ENCODE measurements at regions not wholly inside any gene's neighbourhood (a gene's known extent, or its start where the extent isn't known, plus 50 kb on each side); places are given as distances from the start of the nearest gene placed in this dataset.

DNA sequence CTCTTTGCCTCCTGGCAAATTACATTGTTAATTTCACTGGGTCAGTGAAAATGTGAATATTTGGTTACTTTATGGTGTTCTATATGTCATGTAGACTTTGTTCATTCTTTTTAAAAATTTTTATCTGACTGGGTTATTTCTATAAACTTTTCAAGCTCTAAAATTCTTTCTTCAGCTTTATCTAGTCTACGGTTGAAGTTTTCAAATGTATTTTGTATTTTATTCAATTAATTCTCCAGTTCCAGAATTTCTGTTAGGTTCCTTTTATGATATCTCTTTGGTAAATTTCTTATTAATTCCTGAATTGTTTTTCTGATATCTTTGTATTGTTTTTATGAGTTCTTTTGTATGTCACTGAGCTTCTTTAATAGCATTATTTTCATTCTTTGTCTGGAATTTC, 228.1 kb downstream of the LPIN1 start:
- no peak overlapping the region for H3K27ac ChIP-seq
- H3K36me3 ChIP-seq = no peaks in the 10 kb centered on the region
- no peaks in the 10 kb centered on the region for H3K4me1 ChIP-seq
- DNase-seq = no peak
- TF ChIP-seq, protein P1, sequence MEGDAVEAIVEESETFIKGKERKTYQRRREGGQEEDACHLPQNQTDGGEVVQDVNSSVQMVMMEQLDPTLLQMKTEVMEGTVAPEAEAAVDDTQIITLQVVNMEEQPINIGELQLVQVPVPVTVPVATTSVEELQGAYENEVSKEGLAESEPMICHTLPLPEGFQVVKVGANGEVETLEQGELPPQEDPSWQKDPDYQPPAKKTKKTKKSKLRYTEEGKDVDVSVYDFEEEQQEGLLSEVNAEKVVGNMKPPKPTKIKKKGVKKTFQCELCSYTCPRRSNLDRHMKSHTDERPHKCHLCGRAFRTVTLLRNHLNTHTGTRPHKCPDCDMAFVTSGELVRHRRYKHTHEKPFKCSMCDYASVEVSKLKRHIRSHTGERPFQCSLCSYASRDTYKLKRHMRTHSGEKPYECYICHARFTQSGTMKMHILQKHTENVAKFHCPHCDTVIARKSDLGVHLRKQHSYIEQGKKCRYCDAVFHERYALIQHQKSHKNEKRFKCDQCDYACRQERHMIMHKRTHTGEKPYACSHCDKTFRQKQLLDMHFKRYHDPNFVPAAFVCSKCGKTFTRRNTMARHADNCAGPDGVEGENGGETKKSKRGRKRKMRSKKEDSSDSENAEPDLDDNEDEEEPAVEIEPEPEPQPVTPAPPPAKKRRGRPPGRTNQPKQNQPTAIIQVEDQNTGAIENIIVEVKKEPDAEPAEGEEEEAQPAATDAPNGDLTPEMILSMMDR (IDR thresholded peaks at IDR 0.05) = no peak
- TF ChIP-seq POLR2A (IDR thresholded peaks at IDR 0.05) = no peak
- 54 to 100% (median 96%) methylated on average over 1 of the region's 1 CpG for WGBS, 4 donors
- intact Hi-C loops (cut with DNase I) = no loop called here
- no peak overlapping the region for H3K4me3 ChIP-seq
- no peak for ATAC-seq
- H3K9me3 ChIP-seq = peaks cover 0 to 60% (median 25%) of the 10 kb centered on the region in 12 donors
- H3K27me3 ChIP-seq = no peaks in the 10 kb centered on the region

DNA sequence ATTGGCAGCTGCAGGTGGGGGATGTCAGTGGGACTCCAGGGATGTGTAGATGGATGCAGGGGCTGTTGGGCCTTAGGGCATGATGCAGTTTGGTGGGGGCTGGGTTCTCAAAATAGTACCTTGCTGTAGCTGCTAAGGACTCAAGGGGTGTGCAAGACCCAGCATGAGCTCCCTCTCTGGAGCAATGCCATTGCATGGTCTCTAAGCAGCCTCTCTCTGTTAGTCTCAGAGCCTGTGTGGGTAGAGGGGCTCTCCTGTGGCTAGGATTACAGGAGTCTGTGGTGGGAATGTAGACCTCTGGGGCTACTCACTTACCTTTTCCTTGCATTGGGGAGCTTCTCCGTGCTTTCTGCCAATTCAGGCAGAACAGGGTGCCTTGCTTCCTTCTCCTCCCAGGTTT, 228.9 kb downstream of the LPIN1 start:
- 81 to 91% (median 86%) methylated on average over 1 of the region's 1 CpG for WGBS, 4 donors
- H3K36me3 ChIP-seq = no peaks in the 10 kb centered on the region
- ATAC-seq (no peak), DNase-seq (no peak)
- no peaks in the 10 kb centered on the region for H3K4me1 ChIP-seq
- H3K27me3 ChIP-seq = no peaks in the 10 kb centered on the region
- TF ChIP-seq POLR2A (IDR thresholded peaks at IDR 0.05) = no peak
- TF ChIP-seq, protein P1 (IDR thresholded peaks at IDR 0.05) = no peak
- intact Hi-C loops (cut with DNase I) = no loop called here
- H3K27ac ChIP-seq = no peak overlapping the region
- H3K4me3 ChIP-seq = no peak overlapping the region
- peaks cover 0 to 52% (median 25%) of the 10 kb centered on the region in 12 donors for H3K9me3 ChIP-seq

DNA sequence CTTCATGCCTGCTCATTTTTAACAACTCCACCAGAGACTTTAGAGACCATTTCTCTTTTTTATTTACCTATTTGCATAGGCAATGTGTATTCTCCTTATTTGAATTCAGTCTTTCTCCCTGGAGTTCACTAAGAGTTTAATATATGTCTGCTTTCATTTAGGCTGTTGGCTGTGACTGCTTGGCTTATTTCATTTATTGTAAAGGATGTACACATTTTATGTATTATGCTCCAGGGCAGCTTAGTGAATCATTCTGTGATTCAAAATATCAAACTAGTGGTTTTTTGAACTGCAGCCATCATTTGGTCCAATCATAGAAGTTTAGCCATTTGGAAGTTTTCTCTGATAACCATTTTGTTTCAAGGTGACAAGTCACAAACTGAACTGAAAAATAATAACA, 229.6 kb downstream of the LPIN1 start:
- Histone ChIP-seq H3K4me1 (no peaks in the 10 kb centered on the region), H3K27ac (no peak overlapping the region), H3K9me3 (peaks cover 0 to 45% (median 21%) of the 10 kb centered on the region in 12 donors), H3K4me3 (no peak overlapping the region), H3K27me3 (no peaks in the 10 kb centered on the region), H3K36me3 (no peaks in the 10 kb centered on the region)
- no peak for DNase-seq
- intact Hi-C loops (cut with DNase I) = no loop called here
- no peak for ATAC-seq
- TF ChIP-seq, protein P1 (IDR thresholded peaks at IDR 0.05) = no peak
- TF ChIP-seq POLR2A (IDR thresholded peaks at IDR 0.05) = no peak

DNA sequence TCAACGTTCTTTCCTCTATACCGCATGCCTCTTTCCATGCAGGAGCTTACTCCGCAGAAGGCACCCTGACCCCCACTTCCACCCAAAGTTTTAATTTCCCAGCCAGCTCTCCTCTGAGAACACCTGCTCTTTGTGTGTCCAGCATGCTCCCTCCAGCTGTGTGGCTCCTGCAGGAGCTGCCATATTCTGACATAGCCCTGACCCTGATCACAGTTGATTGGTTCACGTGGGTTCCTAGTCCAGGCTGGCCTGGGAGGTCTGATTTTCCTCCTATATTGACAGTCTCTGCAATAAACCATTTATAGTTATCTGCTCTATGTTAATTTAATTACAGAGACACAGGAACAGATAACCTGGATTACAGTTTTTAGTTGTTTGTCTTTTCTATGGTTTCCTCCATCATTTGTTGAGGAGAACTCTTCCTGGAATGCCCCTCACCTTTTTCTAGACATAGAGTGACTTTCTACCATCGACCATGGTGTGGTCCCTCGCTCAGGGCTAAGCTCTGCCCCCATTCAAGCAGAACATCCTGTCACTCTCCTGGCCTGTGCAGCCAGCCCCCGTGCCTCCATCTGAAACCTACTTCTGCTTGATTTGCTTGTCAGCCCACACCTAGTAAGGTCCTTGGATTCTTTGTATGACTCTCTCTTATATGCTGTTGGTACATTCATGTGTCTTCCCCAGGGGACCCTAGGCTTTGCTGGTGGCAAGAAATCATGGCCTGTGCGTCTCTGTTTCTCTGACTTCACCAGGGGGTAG, 231.5 kb downstream of the LPIN1 start:
- no peaks in the 10 kb centered on the region for H3K27me3 ChIP-seq
- 92 to 95% (median 93%) methylated on average over 8 of the region's 8 CpGs for WGBS, 4 donors
- no peaks in the 10 kb centered on the region for H3K4me1 ChIP-seq
- H3K9me3 ChIP-seq = peaks cover 0 to 30% (median 20%) of the 10 kb centered on the region in 12 donors
- DNase-seq = no peak
- no peak for ATAC-seq
- H3K36me3 ChIP-seq = no peaks in the 10 kb centered on the region
- no peak overlapping the region for H3K27ac ChIP-seq
- TF ChIP-seq POLR2A (IDR thresholded peaks at IDR 0.05) = no peak
- TF ChIP-seq, protein P1 (IDR thresholded peaks at IDR 0.05) = no peak
- H3K4me3 ChIP-seq = no peak overlapping the region
- intact Hi-C loops (cut with DNase I) = no loop called here
